GM03348 (cell line): ENCODE measurements at regions not wholly inside any gene's neighbourhood (a gene's known extent, or its start where the extent isn't known, plus 50 kb on each side); places are given as distances from the start of the nearest gene placed in this dataset.
"Not testable (repeated sequence)": the region's sequence is repeated elsewhere in the genome, so short reads cannot be mapped to it uniquely, and the experiment has no call there.

ENCODE experiments used
- DNase-seq: peaks from one replicate; pipeline ENCODE4 v3.0.0; 2012; ENCODE audit warnings: low spot score

DNA sequence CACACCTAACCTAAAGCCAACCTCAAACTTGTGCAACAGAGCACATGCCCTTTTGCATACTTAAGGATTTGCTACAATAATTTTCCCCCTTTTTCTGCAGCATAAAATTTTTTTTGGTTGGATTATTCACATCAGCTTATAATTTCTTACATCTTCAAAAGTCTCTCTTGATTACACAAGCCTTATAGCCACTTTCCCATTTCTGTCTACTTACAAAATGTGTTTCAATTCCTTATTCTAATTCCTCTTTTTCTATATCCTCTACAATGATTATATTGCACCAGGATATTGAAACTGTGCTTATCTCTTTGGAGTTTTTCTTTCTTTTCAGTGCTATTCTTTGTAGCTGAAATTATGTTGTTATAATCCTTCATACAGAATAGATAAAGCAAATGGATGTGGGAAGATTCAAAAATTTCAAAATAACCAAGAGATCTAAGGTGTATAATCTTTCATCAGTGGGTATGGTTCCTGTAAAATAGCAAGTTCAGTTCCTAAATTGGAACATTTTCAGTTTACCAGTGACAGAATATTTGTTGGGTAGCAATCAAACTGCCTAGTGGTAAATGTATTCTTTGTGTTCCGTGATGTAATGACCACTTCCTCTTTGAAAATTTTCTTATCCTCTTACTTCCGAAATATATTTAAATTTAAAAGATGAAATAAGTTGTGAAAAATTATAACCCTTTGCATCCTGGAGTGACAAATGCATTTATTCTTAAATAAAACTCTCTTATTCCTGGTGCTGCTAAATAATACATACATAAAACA lies 386.8 kb upstream of the CHD1 start:
- DNase-seq: no peak

DNA sequence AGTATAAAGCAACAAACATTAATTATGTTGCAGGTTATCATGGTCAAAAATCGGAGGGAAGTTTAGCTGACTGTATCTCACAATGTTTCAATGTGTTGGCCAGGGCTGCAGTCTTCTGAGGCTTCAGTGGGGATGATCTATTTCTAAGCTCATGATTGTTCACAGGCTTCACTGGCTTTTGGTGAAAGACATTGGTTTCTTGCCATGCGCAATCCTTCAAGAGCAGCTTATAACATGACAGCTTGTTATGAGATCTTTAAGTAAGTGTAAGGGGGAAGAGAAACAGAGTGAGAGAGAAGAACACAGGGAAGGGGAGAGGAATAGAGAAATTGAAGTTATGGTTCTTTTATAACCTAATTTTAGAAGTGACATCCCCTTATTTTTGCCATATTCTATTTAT lies 385.9 kb upstream of the CHD1 start:
- DNase-seq: no peak

GRCh38 chr5:99308131-99308530 lies 379.3 kb upstream of the CHD1 start:
- DNase-seq: no peak

- no peak for DNase-seq
Observed at GRCh38 chr5:99305045-99305580, 376.3 kb upstream of the CHD1 start.

DNA sequence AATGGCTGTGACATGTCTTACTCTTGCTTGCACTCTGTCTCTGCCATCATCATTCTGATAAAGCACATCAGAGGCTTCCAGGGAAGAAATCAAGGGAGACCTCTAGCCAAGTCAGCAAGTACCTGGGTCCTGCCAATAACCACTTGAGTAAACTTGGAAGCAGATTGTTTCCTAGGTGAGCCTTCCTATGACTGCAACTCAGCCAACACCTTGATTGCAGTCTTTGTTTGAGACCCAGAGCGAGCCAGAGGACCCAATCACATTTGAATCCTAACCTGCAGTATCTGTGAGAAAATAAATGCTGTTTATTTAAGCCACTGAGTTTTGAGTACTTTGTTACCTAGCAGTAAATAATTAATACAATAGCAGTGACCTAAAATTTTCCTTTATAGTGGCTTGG lies 356.8 kb upstream of the CHD1 start:
- no peak for DNase-seq

GRCh38 chr5:99275128-99275527 lies 346.3 kb upstream of the CHD1 start:
- DNase-seq: no peak

DNA sequence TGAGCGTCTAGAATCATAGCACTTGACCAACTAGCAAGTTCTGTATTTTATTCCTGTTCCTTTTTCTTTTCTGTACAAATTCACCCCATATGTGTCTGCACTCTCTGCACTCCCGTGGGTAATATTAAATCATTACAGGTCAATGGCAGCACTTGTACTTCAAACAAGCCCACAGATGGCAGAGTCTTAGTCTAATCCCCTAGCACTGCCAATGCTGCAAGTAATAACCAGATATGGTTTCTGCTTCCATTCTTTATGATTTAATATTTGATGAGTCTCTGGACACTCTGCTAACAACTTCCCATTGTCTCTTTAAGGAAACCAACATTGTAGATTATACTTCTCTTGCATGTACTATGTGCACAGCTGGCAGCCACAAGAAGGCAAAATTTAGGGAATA lies 343.8 kb upstream of the CHD1 start:
- no peak for DNase-seq

DNA sequence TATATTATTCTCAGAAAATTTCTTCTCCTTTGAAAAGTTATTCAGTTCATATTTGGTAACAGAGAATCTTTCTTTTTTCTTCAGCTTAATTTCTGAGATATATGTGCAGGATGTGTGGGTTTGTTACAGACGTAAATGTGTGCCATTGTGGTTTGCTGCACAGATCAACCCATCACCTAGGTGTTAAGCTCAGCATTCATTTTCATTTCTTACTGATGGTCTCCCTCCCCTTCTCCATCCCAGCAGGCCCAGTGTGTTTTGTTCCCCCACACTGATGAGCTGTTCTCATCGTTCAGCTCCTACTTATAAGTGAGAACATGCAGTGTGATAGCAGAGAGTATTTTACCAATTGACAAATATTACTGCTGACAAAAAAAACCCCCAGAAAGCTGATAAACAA lies 330.0 kb upstream of the CHD1 start:
- no peak for DNase-seq

DNA sequence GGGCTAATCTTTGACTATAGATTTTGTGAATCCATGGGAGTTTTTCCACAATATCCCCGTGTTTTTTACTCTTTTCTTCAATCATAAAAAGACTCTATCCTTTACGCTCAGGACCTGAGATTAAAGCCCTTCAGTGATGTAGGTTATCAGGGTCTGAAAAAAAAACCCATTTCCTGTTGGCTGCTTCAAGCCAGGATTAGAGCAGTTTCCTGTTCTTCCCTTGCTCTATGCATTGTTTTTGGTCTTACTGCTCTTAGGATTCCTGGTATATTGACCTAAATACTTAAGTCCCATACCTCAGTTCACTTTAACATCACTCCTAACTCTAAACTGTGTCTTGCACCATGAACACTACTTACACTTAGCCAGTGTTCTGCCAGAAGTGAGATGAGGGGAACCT lies 319.3 kb upstream of the CHD1 start:
- no peak for DNase-seq

GRCh38 chr5:99247346-99247745 lies 318.5 kb upstream of the CHD1 start:
- DNase-seq: no peak

DNA sequence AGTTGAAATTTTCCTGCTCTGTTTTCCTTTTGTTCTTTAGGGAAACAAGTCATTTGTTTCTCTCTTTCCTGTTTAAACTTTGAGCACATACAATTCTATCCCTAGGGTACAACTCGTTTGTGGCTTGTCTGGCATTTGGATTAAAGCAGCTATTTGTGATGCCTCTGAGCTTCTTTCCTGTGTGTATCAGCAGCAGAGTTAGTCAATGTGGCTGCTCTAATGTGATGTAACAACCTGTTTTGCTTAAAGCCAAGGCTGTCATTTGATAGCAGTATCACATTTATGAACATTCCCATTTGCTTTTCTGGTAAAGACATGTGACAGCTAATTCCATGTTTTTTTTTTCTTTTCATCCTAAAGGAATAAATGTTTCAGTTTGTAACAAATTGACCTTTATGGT lies 314.3 kb upstream of the CHD1 start:
- no peak for DNase-seq

DNA sequence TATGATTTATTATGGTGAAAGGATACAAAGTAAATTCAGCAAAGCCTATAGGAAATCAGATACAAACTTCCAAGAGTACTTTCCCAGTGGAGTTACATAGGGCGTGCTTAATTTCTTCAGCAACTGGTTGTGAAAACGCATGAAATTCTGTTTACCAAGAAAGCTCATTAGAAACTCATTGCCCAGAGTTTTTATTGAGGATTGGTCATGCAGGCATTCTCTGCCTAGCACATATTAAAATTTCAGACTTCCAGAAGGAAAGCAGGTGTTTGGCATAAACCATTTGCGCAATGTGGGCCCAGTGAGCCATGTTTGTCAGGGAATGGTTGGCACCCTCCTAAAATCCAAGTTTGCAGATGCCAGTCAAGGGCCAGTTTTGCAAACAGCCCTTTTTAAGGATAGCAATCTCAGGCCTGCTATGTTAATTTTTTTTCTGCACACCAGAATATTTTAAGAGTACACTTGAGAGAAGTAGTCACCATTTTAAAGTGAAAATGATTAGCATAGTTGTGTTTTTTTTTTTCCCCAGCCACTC lies 311.1 kb upstream of the CHD1 start:
- no peak for DNase-seq

GRCh38 chr5:99191206-99191745 lies 262.5 kb upstream of the CHD1 start:
- no peak for DNase-seq

GRCh38 chr5:99187611-99188010 lies 258.8 kb upstream of the CHD1 start:
- no peak for DNase-seq

GRCh38 chr5:99179206-99179605 lies 250.4 kb upstream of the CHD1 start:
- no peak for DNase-seq

DNA sequence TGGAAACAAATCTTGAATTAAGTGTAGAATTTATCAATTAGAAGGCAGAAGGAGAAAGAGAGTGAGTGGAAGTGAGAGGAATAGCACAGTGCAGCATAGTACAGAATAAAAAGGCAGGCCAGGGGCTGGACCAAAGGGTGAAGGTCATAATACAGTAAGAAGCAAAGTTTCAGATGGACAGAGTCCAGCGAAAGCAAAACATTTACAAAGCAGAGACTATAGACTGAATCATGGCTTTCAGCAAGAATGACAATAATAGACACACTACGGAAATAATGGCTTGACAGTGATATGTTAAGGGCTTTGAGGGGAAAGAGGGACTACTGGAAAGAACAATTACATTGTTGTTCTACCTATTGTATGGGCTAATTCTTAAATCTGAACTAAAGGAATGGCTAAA lies 249.0 kb upstream of the CHD1 start:
- DNase-seq: no peak

DNA sequence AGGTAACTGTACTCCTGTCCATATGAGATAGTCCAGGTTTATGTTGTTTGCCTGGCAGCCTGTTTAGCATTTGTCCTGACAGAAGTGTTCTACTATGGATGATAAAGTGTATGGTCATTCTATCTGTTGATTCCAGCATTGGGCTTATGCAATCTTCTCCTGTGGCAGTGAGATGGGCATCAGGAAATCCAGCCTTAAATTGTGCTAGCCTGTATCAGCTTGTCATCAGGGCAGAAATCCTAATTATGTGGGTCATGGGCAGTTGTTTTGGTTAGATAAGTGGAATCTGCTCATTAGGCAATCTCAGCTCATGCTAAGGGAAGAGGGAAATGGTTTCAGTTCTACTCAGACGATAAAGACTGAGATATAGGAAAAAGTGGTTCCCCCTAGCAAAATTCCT lies 247.4 kb upstream of the CHD1 start:
- DNase-seq: no peak

DNA sequence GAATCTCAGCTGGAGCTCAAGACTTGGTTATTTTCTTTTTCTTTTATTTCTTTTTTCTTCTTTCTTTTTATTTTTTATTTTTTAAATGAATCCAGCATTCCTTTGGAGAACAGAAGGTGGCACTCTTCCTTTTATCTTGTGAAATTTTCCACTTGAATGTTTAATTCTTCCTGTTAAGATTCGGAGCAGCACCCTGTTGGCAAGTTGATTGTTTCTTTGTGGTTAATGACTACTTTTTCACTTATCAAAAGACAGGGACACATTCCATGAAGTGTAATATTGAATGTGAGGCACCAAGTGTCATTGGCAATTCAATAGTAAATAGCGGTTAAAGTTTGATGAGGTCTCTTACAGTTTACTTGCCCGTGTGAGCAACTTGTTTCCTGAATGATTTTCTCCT lies 240.5 kb upstream of the CHD1 start:
- DNase-seq: peak; percentile 2

GRCh38 chr5:99161538-99161937 lies 232.7 kb upstream of the CHD1 start:
- not testable (repeated sequence) for DNase-seq

GRCh38 chr5:99156688-99157087 lies 227.9 kb upstream of the CHD1 start:
- DNase-seq: no peak

DNA sequence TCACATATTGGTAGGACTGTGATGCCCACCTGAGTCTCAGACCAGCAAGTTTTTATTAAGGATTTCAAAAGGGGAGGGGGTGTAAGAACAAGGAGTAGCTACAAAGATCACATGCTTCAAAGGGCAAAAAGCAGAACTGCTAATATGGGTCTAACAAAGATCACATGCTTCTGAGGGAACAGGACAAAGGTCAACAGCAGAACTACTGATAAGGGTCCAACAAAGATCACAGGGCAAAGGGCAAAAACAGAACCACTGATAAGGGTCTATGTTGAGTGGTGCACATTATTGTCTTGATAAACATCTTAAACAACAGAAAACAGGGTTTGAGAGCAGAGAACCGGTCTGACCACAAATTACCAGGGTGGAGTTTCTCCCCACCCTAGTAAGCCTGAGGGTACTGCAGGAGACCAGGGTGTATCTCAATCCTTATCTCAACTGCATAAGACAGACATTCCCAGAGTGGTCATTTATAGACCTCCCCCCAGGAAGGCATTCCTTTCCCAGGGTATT lies 214.5 kb upstream of the CHD1 start:
- not testable (repeated sequence) for DNase-seq

DNA sequence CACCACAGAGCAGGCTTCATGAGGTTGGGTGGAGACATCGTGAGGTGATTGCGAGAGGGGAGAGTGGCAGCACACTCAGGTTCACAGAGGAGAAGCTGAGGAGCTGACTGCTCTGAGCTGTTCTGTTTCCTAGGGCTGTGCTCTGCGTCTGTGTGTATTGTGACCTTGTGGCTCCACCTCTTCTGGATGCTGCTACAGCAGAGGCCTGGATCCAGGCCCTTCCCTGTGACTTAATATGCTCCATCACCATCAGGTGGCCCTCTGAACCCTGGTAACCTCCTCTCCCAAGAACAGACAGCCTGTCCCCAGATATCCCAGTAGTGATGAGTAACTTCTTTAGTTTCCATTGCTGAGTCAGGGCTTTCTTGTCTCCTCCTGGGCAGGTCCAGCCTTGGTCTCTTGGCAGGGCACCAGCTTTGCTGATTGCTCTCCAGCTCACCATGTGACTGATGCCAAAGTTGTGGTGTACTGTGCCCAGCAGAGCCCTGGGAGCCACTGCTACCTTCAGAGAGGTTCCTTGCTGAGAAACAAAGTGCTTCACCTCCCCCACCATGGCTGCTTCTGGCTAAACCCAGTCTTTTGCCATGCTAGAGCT lies 212.8 kb upstream of the CHD1 start:
- no peak for DNase-seq

DNA sequence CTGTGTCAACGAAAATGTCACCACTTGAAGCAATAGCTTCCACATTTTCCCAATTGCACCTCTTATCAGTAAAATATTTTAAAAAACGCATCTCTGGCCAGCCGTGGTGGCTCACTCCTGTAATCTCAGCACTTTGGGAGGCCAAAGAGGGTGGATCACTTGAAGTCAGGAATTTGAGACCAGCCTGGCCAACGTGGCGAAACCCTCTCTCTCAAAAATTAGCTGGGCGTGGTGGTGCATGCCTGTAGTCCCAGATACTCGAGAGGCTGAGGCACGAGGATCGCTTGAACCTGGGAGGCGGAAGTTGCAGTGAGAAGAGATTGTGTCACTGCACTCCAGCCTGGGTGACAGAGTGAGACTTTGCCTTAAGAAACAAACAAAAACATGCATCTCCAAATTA lies 210.1 kb upstream of the CHD1 start:
- DNase-seq: no peak
